ENCODE measurements at regions not wholly inside any gene's neighbourhood (a gene's known extent, or its start where the extent isn't known, plus 50 kb on each side); places are given as distances from the start of the nearest gene placed in this dataset.
"Not testable (repeated sequence)": the region's sequence is repeated elsewhere in the genome, so short reads cannot be mapped to it uniquely, and the experiment has no call there.

DNA sequence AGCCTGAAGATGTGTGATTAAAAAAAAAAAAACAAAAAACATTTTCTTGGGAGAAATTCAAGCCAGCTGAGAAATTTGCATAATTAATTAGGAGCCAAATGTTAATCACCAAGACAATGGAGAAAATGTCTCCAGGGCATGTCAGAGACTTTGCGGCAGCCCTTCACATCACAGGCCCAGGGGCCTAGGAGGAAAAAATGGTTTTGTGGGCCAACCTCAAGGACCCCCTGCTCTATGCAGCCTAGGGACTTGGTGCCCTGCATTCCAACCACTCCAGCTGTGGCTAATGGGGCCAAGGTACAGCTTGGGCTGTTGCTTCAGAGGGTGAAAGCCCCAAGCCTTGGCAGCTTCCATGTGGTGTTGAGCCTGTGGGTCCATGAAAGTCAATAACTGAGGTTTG is 241.9 kb upstream of the THUMPD2 start:
- no peak for DNase-seq
- H3K4me3 Mint-ChIP-seq = no peak overlapping the region
- peaks cover 7% of the 10 kb centered on the region for H3K27me3 Mint-ChIP-seq
- ATAC-seq = no peak
- H3K9me3 Mint-ChIP-seq = peaks cover 17 to 36% of the 10 kb centered on the region in 2 donors
- H3K4me1 Mint-ChIP-seq = no peaks in the 10 kb centered on the region
- H3K27ac Mint-ChIP-seq = no peak overlapping the region

- DNase-seq (no peak), ATAC-seq (no peak)
- no peak overlapping the region for H3K27ac Mint-ChIP-seq
- no peaks in the 10 kb centered on the region for H3K27me3 Mint-ChIP-seq
- peaks cover 12 to 24% of the 10 kb centered on the region in 2 donors for H3K9me3 Mint-ChIP-seq
- no peaks in the 10 kb centered on the region for H3K4me1 Mint-ChIP-seq
- H3K4me3 Mint-ChIP-seq = no peak overlapping the region
Measured at GRCh38 chr2:40016151-40016885, 237.3 kb upstream of the THUMPD2 start.

DNA sequence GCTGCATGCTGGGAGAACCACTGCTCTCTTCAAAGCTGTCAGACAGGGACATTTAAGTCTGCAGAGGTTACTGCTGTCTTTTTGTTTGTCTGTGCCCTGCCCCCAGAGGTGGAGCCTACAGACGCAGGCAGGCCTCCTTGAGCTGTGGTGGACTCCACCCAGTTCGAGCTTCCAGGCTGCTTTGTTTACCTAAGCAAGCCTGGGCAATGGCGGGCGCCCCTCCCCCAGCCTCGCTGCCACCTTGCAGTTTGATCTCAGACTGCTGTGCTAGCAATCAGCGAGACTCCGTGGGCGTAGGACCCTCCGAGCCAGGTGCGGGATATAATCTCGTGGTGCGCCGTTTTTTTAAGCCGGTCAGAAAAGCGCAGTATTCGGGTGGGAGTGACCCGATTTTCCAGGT is 234.9 kb upstream of the THUMPD2 start:
- DNase-seq, H3K27ac Mint-ChIP-seq, H3K4me3 Mint-ChIP-seq, H3K9me3 Mint-ChIP-seq, H3K27me3 Mint-ChIP-seq, ATAC-seq, H3K4me1 Mint-ChIP-seq: not testable (repeated sequence)

DNA sequence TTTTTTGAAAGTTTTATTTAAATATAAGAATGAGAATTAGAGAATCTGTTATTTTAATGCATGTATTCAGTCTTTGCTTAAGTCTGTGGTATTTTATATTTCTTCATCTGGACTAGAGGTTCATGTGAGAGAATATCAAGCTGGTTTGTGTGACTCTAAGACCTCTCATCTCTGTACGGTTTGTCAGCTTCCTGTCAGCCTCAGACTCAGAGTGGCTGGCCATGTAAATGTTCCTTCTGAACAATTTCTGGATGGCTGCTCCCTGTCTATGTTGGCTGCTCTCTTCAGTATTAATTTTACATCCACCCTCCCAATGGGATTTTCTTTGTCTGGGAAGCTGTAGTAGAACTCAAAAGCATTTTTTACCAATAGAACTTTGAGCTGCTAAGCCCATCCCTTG is 225.3 kb upstream of the THUMPD2 start:
- ATAC-seq = peak; percentile 55
- Mint-ChIP-seq H3K4me3 (no peak overlapping the region), H3K27me3 (peaks cover 12% of the 10 kb centered on the region), H3K9me3 (no peaks in the 10 kb centered on the region), H3K27ac (peak overlapping the region in 1 of 2 donors; percentile 9), H3K4me1 (no peaks in the 10 kb centered on the region)
- DNase-seq = no peak

DNA sequence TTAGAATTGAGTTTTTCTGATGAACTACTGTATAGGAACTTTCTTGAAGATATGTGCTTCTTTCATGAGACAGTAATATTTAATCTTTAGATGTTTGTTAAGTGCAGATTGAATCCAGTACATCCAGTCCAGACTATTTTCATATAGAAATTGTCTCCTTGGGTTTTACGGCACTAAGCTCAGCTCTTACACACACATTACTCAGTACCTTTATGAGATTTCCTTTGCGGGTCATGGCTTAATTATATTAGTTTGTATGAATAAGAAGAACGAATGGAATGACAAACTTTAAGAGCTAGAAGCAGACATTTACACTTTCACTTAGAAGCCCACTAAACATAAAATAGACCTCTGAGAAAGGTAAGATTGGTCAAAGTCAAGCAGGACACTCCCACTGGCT is 223.3 kb upstream of the THUMPD2 start:
- no peak overlapping the region for H3K4me3 Mint-ChIP-seq
- DNase-seq = no peak
- H3K4me1 Mint-ChIP-seq = no peaks in the 10 kb centered on the region
- H3K9me3 Mint-ChIP-seq = no peaks in the 10 kb centered on the region
- no peak overlapping the region for H3K27ac Mint-ChIP-seq
- no peak for ATAC-seq
- H3K27me3 Mint-ChIP-seq = peaks cover 12% of the 10 kb centered on the region

DNA sequence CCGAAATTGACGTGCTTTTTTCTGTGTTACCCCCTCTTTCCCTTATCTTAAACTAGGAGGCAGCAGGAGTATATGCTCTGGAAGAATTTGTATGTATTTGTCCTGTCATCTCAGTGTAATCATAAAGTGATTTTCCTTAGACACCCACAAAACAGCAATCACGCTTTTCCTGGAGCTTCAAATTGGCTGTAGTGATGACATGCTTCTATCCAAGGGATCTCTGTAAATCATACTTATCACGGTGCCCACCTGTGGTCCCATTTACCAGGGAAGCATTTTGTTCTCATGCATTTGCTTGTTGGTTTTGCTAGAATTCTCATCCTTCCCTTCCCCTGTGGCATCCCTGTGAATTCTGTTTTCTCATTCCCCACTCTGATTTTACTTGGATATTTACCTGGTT is 220.8 kb upstream of the THUMPD2 start:
- no peak overlapping the region for H3K4me3 Mint-ChIP-seq
- H3K9me3 Mint-ChIP-seq = peaks cover 0 to 3% of the 10 kb centered on the region in 2 donors
- no peak for ATAC-seq
- H3K27me3 Mint-ChIP-seq = peaks cover 12% of the 10 kb centered on the region
- peaks cover 19% of the 10 kb centered on the region for H3K4me1 Mint-ChIP-seq
- no peak overlapping the region for H3K27ac Mint-ChIP-seq
- no peak for DNase-seq

DNA sequence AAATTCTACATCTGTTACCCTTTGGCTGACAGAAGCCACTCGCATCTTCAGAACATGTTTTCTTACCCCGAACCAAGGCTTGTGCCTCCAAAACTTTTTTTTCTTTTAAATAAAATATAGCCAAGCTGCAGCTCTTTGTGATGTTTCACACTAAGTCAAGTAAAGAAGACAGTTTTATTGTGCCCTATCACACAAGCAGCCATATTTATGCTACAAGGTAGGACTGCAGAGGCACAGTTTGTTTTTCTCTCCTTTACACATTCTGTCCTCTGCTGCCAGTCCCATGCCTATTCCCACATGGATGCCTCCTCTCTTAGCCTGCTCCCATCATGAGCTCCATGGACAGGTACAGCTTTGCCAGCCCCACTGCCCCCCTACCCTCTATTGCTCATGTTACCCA is 219.6 kb upstream of the THUMPD2 start:
- ATAC-seq (no peak), DNase-seq (no peak)
- H3K9me3 Mint-ChIP-seq = peaks cover 0 to 3% of the 10 kb centered on the region in 2 donors
- peaks cover 19% of the 10 kb centered on the region for H3K4me1 Mint-ChIP-seq
- H3K27me3 Mint-ChIP-seq = peaks cover 12% of the 10 kb centered on the region
- H3K4me3 Mint-ChIP-seq = no peak overlapping the region
- H3K27ac Mint-ChIP-seq = no peak overlapping the region

DNA sequence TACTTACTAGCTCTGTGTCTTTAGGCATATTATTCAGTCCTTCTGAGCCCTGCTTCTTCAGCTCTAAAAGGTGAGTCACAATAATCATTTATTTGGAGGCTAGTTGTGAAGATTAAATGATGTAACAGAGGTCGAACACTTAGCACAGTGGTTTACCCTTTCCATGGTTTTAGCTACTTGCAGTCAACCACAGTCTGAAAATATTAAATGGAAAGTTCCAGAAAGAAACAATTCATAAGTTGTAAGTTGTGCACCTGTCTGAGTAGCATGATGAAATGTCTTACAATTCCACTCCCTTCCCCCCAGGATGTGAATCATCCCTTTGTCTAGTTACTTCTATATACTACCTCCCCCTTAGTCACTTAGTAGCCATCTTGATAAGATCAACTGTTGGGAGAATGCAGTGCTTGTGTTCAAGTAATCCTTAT is 217.6 kb upstream of the THUMPD2 start:
- Mint-ChIP-seq H3K4me3 (peak overlapping the region; percentile 29 to 51), H3K9me3 (peaks cover 3 to 7% of the 10 kb centered on the region in 2 donors), H3K27ac (peak overlapping the region; percentile 94 to 97), H3K4me1 (peaks cover 19% of the 10 kb centered on the region), H3K27me3 (peaks cover 12% of the 10 kb centered on the region)
- peak; percentile 36 to 50 for DNase-seq
- peak; percentile 94 for ATAC-seq

DNA sequence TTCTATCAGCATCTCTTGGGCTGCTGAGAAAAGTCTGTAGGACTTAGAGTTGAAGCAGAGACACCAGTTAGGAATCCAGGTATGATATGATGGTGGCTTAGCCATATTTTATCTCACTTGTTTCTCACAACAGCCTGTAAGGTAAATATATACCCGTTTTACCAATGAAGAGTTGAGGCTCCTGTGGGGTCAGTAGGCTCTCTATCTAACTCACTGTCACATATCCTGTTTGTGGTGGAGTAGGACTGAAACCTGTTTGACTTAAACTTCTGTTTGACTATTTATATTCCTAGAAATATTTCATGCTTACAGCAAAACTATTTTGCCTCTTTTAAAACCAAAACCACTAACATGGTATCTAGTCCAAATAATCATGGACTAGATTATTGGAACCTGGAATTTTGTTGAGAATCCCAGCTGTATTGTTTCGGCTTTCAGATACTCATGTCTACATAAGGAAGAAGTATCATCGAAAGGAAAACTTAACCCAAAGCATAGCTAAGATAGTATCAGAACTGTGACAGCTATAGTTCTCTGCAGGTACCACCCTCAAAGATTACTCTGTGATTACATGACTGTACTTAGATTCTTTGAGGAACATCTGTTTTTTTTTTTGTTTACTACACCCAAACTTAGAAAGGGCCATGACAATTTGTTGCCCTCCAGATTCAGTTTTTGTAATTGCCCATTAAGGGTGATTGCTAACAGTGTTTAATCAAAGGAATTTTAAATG is 216.1 kb upstream of the THUMPD2 start:
- ATAC-seq = peak; percentile 41

DNA sequence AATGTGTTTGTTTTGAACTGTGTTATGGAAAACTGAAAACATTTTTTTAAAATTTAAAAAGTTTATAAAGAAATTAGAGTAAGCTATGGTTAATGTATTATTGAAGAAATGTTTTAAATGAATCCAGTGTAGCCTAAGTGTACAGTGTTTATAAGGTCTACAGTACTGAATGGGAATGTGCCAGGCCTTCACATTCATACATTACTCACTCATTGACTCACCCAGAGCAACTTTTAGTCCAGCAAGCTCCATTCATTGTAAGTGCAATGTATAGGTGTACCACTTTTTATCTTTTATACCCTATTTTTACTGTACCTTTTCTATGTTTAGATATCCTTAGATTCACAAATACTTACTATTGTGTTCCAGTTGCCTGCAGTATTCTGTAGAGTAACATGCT is 215.1 kb upstream of the THUMPD2 start:
- Mint-ChIP-seq H3K4me1 (peaks cover 19% of the 10 kb centered on the region), H3K27me3 (no peaks in the 10 kb centered on the region), H3K9me3 (peaks cover 3 to 7% of the 10 kb centered on the region in 2 donors), H3K27ac (no peak overlapping the region), H3K4me3 (no peak overlapping the region)
- no peak for ATAC-seq
- no peak for DNase-seq

More for the DNA sequence above, 216.1 kb upstream of the THUMPD2 start:
- Mint-ChIP-seq H3K27me3 (peaks cover 7% of the 10 kb centered on the region), H3K4me3 (peak overlapping the region; percentile 17 to 51), H3K4me1 (peaks cover 19% of the 10 kb centered on the region), H3K9me3 (peaks cover 3 to 7% of the 10 kb centered on the region in 2 donors), H3K27ac (peak overlapping the region; percentile 94 to 97)
- no peak for DNase-seq

DNA sequence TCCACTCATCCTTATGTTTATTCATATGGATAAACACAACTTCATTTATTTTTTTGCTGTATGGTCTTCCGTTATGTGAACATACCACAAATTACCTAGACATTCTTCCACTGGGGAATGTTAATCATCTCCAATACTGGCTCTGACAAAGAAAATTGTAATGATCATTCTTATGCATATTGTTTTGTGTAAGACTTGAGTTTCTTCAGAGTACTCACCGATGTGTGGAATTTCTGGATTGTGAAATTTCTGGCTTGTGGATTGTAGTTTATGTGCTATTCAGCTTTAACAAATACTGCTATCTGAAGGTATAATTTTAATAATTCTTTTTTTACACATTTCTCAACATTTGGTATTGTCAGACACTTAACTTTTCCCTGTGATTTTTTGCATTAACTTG is 212.2 kb upstream of the THUMPD2 start:
- ATAC-seq = no peak
- no peak overlapping the region for H3K27ac Mint-ChIP-seq
- no peaks in the 10 kb centered on the region for H3K27me3 Mint-ChIP-seq
- no peak overlapping the region for H3K4me3 Mint-ChIP-seq
- H3K9me3 Mint-ChIP-seq = peaks cover 0 to 8% of the 10 kb centered on the region in 2 donors
- no peak for DNase-seq
- H3K4me1 Mint-ChIP-seq = peaks cover 9% of the 10 kb centered on the region

- peaks cover 0 to 14% of the 10 kb centered on the region in 2 donors for H3K9me3 Mint-ChIP-seq
- no peak for ATAC-seq
- no peak overlapping the region for H3K27ac Mint-ChIP-seq
- no peak for DNase-seq
- no peak overlapping the region for H3K4me3 Mint-ChIP-seq
- no peaks in the 10 kb centered on the region for H3K27me3 Mint-ChIP-seq
- H3K4me1 Mint-ChIP-seq = peaks cover under 1% of the 10 kb centered on the region
Measured at GRCh38 chr2:39990335-39990900, 211.4 kb upstream of the THUMPD2 start.

DNA sequence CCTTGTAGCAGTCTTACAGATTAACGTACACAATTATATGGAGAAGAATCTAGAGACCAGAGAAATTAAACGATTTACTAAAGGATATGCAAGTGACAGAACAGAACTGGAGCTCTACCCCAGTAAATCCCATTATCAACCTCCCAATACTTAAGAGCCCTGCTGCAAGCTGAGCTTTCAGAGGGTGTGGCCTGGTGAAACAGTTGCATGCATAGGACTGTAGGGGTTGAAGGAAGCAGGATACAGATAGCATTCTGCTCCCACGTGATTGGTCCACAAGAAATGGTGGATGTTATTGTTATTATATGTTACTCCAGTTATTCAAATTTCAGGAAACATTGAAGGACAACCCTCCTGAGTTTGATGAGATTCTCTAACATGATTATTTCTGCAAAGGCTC is 210.8 kb upstream of the THUMPD2 start:
- Mint-ChIP-seq H3K4me1 (no peaks in the 10 kb centered on the region), H3K27ac (no peak overlapping the region), H3K9me3 (peaks cover 0 to 14% of the 10 kb centered on the region in 2 donors), H3K27me3 (no peaks in the 10 kb centered on the region), H3K4me3 (no peak overlapping the region)
- DNase-seq (no peak), ATAC-seq (peak; percentile 33)

GRCh38 chr2:39981883-39982311 is 202.8 kb upstream of the THUMPD2 start:
- no peak overlapping the region for H3K4me3 Mint-ChIP-seq
- DNase-seq (no peak), ATAC-seq (no peak)
- no peaks in the 10 kb centered on the region for H3K4me1 Mint-ChIP-seq
- H3K27me3 Mint-ChIP-seq = peaks cover 5% of the 10 kb centered on the region
- H3K9me3 Mint-ChIP-seq = peaks cover 6 to 15% of the 10 kb centered on the region in 2 donors
- no peak overlapping the region for H3K27ac Mint-ChIP-seq

GRCh38 chr2:39975476-39976020 is 196.5 kb upstream of the THUMPD2 start:
- Mint-ChIP-seq H3K4me3 (no peak overlapping the region), H3K4me1 (no peaks in the 10 kb centered on the region), H3K9me3 (peaks cover 4 to 8% of the 10 kb centered on the region in 2 donors), H3K27ac (no peak overlapping the region), H3K27me3 (no peaks in the 10 kb centered on the region)
- no peak for DNase-seq
- ATAC-seq = no peak

GRCh38 chr2:39968037-39968436 is 189.0 kb upstream of the THUMPD2 start:
- H3K27me3 Mint-ChIP-seq = no peaks in the 10 kb centered on the region
- H3K9me3 Mint-ChIP-seq = peaks cover 12 to 23% of the 10 kb centered on the region in 2 donors
- H3K4me3 Mint-ChIP-seq = no peak overlapping the region
- ATAC-seq (no peak), DNase-seq (no peak)
- H3K4me1 Mint-ChIP-seq = no peaks in the 10 kb centered on the region
- H3K27ac Mint-ChIP-seq = no peak overlapping the region

Measured in stimulated activated naive CD8-positive, alpha-beta T cell treated with anti-CD3 and anti-CD28 coated beads, Interleukin-15, amount 100 ng/mL, for 72 hours (primary cell).